RWPE2 (cell line): ENCODE measurements at regions not wholly inside any gene's neighbourhood (a gene's known extent, or its start where the extent isn't known, plus 50 kb on each side); places are given as distances from the start of the nearest gene placed in this dataset.

ENCODE experiments used
- ATAC-seq: fragments of 200-7000 bp; cut with Tn5 transposase; 3 replicates; pipeline ENCODE4 v1.9.1; 2021; ENCODE audit warnings: low read depth
- DNase-seq: peaks from one replicate; pipeline ENCODE4 v3.0.0-alpha.2; 2020; ENCODE audit warnings: low spot score
- H3K27ac ChIP-seq: fragments of 450-650 bp; 2 replicates; pipeline ENCODE4 v1.5.1; 2017; ENCODE audit warnings: mild to moderate bottlenecking; ENCODE audit not compliant: poor library complexity, severe bottlenecking
- H3K27me3 ChIP-seq: fragments of 250-450 bp; sonication (Bioruptor Pico); 2 replicates; pipeline ENCODE4 v1.5.1; 2021; ENCODE audit warnings: mild to moderate bottlenecking, moderate library complexity; ENCODE audit not compliant: insufficient read depth, poor library complexity, severe bottlenecking
- H3K36me3 ChIP-seq: fragments of 250-450 bp; sonication (Bioruptor Pico); 2 replicates; pipeline ENCODE4 v1.5.1; 2020; ENCODE audit warnings: low read depth, mild to moderate bottlenecking, moderate library complexity
- H3K4me1 ChIP-seq: fragments of 250-450 bp; sonication (Bioruptor Pico); 2 replicates; pipeline ENCODE4 v1.5.1; 2021; ENCODE audit warnings: mild to moderate bottlenecking, moderate library complexity; ENCODE audit not compliant: insufficient read depth, poor library complexity, severe bottlenecking
- H3K4me3 ChIP-seq: fragments of 250-450 bp; sonication (Bioruptor Pico); 2 replicates; pipeline ENCODE4 v1.5.1; 2021; ENCODE audit warnings: mild to moderate bottlenecking, moderate library complexity; ENCODE audit not compliant: severe bottlenecking
- H3K9me3 ChIP-seq: fragments of 250-450 bp; sonication (Bioruptor Pico); 2 replicates; pipeline ENCODE4 v1.5.1; 2021; ENCODE audit warnings: mild to moderate bottlenecking, moderate library complexity; ENCODE audit not compliant: severe bottlenecking
- TF ChIP-seq, protein P1 (sequence below): fragments of 450-650 bp; IDR thresholded peaks from one replicate; pipeline ENCODE4 v1.5.1; 2017; ENCODE audit warnings: mild to moderate bottlenecking, moderate library complexity; ENCODE audit not compliant: poor library complexity, severe bottlenecking

DNA sequence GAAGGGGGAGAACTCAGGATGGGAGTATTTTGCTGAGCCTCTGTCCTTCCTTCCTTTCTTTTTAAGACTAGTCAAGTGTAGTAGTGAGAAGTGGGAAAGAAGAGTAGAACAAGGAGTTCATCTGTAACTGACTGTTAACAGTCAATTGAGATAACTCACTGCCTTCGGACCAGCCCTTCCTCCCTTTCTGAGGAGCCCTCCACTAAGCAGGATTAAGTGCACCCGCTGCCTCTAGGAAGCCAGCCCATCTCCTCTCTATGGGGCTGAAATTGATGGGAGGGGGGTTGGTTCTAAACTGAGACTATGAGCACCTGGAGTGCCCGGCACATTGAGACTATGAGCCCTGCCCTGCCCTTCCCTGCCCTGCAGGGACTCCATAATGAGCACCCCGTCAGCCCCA is 72.7 kb upstream of the TINAGL1 start:
- Histone ChIP-seq H3K27ac (no peak overlapping the region), H3K36me3 (no peaks in the 10 kb centered on the region), H3K4me1 (no peaks in the 10 kb centered on the region), H3K27me3 (no peaks in the 10 kb centered on the region), H3K9me3 (no peaks in the 10 kb centered on the region), H3K4me3 (no peak overlapping the region)
- TF ChIP-seq, protein P1, sequence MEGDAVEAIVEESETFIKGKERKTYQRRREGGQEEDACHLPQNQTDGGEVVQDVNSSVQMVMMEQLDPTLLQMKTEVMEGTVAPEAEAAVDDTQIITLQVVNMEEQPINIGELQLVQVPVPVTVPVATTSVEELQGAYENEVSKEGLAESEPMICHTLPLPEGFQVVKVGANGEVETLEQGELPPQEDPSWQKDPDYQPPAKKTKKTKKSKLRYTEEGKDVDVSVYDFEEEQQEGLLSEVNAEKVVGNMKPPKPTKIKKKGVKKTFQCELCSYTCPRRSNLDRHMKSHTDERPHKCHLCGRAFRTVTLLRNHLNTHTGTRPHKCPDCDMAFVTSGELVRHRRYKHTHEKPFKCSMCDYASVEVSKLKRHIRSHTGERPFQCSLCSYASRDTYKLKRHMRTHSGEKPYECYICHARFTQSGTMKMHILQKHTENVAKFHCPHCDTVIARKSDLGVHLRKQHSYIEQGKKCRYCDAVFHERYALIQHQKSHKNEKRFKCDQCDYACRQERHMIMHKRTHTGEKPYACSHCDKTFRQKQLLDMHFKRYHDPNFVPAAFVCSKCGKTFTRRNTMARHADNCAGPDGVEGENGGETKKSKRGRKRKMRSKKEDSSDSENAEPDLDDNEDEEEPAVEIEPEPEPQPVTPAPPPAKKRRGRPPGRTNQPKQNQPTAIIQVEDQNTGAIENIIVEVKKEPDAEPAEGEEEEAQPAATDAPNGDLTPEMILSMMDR, result no peak
- ATAC-seq (no peak), DNase-seq (no peak)

DNA sequence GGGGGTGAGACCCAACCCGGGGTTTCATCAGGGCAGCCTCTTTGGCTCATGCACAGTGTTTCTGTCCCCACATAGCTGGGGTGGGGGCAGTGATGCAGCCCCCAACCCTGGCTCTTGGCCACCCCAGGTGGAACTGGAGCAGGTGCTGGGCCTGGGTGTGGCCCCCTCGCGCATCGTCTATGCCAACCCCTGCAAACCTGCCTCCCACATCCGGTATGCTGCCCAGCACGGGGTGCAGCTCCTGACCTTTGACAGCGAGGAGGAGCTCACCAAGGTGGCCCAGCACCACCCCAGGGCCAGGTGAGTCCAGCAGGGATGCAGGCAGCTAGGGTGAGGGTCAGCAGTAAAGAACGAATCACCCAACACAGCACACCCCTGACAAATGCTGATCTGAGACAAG is 72.3 kb upstream of the TINAGL1 start:
- Histone ChIP-seq H3K36me3 (no peaks in the 10 kb centered on the region), H3K27me3 (no peaks in the 10 kb centered on the region), H3K27ac (no peak overlapping the region), H3K9me3 (no peaks in the 10 kb centered on the region), H3K4me1 (no peaks in the 10 kb centered on the region), H3K4me3 (no peak overlapping the region)
- TF ChIP-seq, protein P1, result no peak
- ATAC-seq (no peak), DNase-seq (no peak)

DNA sequence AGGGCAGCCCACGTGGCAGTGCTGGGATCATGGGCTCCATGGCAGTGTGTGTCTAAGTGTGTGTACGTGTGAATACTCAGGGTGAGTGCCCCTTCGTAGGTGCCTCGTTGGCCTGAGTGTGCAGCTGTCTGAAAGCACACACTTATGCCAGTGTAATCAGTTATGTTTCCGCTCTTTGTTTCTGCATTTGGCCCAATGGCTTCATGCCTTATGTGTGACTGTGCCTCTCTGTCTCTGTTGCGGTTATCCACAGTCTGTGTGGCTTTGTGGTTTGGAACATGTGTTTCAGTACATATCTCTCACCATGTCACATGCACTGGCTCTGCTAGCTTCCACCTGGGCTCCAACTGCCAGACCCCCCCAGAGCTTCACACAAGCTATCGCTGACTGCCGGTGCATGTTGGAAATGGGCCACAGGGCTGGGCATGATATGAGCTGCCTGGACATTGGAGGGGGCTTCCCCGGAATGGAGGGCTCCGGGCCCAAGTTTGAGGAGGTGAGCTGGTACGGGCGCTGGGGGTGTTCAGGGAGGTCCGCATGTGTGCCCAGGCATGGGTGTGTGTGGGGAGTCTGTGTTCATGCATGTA is 70.3 kb upstream of the TINAGL1 start:
- Histone ChIP-seq H3K27me3 (no peaks in the 10 kb centered on the region), H3K9me3 (no peaks in the 10 kb centered on the region), H3K27ac (no peak overlapping the region), H3K4me1 (no peaks in the 10 kb centered on the region), H3K4me3 (no peak overlapping the region), H3K36me3 (no peaks in the 10 kb centered on the region)
- DNase-seq, result no peak
- ATAC-seq, result no peak
- TF ChIP-seq, protein P1, result no peak

DNA sequence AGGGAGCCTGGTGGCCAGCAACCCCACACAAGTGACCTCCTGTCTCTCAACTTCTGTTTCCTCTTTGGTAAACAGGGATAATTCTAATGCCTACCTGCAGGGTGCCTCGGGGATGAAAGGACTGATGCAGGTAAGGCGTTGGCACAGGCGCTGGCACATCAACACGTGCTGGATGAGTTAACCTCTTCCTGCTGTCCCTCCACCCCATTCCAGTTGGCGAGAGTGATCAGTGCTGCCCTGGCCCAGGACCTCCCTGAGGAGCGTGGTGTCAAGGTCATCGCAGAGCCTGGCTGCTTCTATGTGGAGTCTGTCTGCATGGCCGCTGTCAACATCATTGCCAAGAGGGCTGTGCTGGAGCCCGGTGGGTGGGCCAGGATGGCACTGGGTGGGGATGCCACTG is 69.1 kb upstream of the TINAGL1 start:
- no peak overlapping the region for H3K27ac ChIP-seq

More for the DNA sequence above, 69.1 kb upstream of the TINAGL1 start:
- TF ChIP-seq, protein P1, result no peak
- Histone ChIP-seq H3K4me1 (peaks cover 3% of the 10 kb centered on the region), H3K4me3 (no peak overlapping the region), H3K9me3 (no peaks in the 10 kb centered on the region), H3K27me3 (no peaks in the 10 kb centered on the region), H3K36me3 (no peaks in the 10 kb centered on the region)
- ATAC-seq, result no peak
- DNase-seq, result no peak
